GM21423 (cell line): ENCODE measurements at regions not wholly inside any gene's neighbourhood (a gene's known extent, or its start where the extent isn't known, plus 50 kb on each side); places are given as distances from the start of the nearest gene placed in this dataset.

Experiments used
- ATAC-seq: cut with Tn5 transposase; IDR thresholded peaks from one replicate; pipeline ENCODE4 v1.9.1; 2021; ENCODE audit warnings: mild to moderate bottlenecking, moderate library complexity; ENCODE audit not compliant: unreplicated experiment

DNA sequence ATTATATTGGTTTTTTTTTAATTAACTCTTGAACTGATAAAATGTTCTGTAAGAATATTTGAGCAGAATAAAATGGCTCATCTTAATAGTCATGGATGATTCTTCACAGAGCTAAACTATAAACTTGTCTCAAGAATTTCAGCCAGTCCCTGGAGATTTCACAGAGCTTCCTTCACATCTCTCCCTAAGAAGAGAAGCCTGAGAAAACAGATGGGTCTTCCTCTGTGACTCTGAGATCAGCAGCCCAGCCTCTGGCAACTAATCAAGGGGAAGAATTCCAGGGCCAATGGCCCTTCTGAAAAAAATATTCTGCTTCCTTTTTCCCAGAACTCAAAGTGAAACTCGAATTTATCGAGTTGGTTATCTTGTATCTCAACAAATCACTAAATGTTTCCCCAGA is 122.2 kb upstream of the ITGA1 start:
- ATAC-seq, result no peak

DNA sequence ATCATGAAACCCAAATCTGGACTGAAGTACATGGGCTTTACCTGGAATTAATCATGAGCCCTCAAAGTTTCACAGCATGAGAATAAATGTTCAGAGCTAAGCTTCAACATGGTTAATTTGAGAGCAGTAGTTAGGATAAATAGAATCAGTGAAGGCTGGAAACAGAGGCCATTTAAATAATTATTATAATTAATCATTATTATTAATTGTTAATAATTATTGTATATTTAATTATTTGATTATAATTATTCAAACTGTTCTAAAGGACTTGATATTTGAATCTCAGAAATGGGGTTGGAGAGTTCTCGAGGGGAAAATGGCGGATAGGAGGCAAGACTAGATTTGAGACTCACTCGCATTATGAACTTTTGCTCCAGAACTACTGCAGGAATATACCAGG is 119.6 kb upstream of the ITGA1 start:
- ATAC-seq, result no peak

DNA sequence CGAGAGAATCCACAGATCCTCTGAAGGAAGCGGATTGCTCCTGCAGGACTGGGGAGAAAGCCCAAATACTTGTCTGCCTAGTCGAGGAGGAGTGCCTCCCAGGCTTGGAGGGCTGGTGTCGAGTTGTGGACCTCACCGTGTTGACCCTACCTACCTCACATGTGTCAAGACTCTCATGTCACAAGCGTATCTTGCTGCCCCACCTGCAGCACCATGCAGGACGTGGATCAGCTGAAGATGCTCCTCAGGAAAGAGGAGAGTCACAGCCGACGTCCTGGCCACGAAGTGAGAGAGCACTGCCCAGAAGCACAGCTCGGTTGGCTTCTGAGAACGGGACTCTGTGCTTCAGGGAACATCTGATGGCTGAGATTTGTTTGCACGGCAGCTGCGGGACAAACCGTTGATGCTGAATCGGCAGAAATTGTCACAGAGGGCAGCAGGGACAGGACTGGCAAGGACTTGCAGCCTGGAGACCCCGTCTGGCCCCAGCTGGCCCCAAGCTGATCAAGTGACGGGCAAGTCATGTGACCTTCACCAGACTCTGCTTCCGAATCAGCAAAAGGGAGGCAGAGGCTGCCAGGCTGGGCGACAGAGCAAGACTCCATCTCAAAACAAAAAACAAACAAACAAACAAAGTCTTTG is 119.1 kb upstream of the ITGA1 start:
- ATAC-seq, result no peak

DNA sequence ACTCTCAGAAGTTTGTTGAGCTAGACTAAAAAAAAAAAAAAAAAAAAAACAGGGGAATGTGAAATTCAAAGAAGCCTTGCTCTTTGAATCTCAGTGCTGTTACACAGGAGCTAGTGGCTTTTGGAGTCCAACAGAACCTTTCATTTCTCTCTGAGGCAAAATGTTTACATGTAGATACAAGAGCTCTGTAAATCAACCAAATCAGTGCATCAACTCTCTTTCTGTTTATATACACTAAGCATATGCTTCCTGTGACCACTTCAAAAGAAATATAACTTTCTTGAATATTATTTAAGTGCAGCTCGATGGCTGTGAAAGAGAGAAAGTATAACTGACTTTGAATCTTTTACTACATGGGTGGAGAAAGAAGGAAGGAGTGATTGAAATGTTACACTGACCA is 115.3 kb upstream of the ITGA1 start:
- no peak for ATAC-seq

DNA sequence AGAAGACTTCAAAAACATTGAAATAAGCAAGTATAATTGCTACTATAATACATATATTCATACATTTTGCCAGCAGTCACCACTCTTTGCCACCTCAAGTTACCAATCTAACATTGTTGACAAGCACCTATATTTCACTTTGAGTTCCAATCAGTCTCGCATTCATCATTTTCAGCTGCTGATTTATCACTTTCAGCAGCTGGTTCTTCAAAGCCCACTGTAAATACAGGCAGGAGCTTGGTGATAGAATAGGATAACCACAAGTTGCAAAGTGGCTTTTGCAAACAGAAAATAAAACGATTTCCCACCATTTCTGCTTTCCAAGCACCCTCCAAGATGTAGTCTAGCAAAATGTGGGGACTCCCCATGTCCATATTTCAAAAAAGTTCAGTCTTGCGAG is 114.2 kb upstream of the ITGA1 start:
- ATAC-seq, result no peak

DNA sequence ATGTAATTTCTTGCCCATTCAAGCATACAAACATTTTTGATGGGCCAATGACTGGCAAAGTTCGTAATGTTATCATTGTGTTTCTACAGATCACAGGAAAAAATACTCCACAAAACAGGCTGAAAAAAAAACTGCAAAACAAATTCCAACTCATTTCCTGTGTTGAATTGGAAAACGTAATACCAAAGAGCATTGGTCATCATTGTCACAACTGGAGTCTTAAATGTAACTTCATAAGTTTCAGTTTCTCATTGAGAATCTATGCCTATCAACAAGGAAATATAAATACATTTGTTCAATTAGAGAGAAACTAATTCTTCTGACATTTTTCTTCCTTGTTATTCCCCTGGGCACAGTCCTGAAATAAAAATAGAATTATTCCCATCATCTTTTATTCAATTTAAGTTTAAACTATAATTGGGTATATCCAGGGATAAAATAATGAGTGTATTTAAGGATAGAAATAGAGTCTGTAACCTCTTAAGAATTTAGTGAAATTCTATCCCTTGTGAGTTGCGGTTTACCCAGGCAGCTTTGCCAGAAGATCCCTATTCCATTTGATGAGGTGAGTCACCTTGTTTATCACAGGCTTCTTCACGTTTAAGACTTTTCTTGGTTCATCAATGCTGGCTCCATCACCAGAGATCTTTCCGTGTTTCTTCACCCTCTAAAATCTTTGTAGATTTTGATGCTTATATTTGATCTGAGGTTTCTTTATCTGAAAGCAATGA is 112.7 kb upstream of the ITGA1 start:
- no peak for ATAC-seq

DNA sequence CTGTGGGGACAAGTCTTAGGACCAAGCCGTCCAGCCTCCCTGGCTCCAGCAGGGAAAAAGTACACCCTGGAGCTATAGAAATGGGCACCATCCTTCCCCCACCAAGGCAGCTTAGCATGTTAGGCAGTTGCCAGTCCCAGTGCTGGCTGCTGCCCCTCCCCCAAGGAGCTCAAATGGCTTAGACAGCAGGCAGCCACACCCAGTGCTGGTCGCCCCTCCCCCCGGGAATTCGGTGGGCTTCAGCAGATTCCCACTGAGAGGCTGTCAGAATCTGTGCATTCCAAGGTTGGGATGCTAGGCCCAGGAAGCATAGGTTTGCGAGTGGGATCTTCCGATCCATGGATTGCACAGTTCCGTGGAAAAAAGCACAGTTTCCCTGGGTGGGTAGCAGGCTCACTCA is 105.2 kb upstream of the ITGA1 start:
- ATAC-seq, result no peak

DNA sequence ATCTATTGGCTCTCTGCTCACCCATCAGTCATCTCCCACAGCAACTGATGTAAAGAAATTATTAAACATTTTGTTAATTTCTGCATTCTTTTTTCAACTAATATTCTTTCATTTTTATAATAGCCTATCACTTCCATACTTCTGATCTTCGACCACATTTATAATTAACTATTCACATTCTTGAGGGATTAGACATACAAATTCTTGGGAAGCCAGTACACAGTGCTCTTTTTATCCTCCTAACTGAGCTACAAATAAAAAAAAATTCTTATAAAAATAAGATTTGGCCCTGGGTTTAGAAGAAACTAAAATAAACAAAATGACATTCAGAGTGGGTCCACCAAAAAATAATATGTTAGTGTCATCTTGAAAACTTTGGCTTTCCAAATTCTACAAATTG is 103.7 kb upstream of the ITGA1 start:
- no peak for ATAC-seq

DNA sequence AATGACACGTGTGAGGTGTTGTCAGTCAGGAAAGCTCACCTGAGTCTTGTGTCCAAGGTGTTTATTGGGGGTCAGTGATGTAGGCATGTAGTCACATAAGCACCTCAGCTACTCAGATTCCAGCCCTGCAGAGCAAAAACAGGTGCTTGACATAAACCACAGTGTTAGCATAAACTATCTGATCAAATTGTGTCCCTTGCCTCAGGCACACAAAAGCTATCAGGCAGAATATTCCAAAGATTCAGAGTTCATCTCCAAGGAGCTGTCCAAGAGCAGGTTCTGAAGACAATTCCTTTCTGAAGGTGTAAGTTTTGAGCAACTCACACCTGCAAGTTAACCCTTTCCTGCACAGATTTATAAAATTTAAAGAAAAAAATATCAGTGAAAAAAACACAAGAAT is 102.2 kb upstream of the ITGA1 start:
- ATAC-seq, result no peak

DNA sequence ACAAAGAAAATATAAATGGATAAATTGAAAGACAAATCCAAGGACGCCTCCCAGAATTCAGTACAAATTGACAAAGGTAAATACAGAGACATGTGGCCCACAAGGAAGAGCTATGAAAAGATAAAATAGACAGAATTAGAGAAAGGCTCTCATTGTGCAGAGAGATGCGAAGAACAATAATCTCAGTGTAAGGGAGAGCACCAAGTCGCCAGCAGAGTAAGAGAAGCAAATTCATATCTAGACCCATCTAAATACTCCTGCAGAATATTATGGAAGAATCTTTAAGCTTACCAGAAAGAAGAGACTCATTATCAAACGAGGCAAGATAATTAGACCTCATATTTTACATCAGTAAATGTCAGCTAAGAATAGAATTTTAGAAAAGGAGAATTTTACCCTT is 101.7 kb upstream of the ITGA1 start:
- ATAC-seq, result no peak

DNA sequence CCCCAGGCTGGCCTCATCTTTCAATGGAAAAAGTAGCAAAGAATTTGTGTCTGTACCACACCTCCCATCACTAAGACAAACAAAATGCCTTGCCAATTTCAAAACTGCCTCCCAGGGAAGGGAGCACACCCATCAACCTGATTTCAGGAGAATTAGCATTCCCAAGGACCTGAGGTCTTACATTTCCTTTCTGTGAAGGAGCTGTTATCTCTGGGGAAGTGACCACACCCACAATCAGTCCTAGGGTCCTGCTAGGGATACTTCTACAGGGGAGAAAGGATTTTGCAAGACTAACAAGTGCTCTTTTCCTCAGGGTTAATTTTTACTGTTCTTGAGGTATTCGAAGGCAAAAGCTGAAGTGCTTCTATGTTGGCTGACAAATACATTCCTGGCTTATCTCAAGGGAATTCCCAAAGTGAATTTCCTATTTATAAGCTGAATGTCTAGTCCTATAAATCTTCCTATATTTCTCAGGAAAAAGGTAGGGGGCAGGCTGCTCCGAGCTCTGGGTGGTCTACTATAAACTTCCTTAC is 97.4 kb upstream of the ITGA1 start:
- ATAC-seq, result no peak

DNA sequence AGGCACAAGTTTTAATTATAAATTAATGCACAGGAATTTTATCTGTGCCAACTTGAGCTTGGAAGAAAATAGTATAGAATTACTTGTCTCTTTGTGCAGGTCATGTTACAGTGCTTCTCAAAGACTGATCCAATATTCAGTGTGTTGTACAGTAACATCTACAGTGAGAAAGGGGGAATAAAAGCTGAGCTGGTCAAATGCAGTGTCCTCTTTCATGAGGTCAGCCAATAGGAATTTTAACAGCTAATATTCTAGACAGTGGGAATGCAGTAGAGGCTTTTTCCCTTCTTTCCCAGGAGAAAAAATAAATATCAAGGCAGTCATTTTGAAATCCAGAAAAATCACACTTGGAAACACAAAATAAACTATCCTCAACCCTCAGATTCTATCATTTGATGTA is 95.7 kb upstream of the ITGA1 start:
- ATAC-seq, result no peak

DNA sequence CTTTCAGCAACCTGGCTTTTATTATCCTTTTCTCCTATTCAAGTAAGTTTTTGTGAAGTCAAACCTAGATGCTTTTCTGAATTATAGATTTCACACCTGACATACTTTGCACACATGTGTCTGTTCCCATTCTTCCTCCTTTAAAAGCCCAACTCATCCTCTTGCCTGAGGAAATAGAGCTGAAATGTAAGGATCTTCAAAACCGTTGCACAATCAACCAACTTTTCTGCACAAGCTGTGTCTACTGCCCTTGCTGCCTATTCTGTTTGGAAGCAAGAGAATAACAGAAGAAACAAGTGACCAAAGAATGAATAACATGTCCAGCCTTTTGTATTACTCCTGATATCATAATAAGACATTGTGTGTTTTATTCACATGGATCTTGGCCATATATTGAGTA is 95.1 kb upstream of the ITGA1 start:
- ATAC-seq, result no peak

DNA sequence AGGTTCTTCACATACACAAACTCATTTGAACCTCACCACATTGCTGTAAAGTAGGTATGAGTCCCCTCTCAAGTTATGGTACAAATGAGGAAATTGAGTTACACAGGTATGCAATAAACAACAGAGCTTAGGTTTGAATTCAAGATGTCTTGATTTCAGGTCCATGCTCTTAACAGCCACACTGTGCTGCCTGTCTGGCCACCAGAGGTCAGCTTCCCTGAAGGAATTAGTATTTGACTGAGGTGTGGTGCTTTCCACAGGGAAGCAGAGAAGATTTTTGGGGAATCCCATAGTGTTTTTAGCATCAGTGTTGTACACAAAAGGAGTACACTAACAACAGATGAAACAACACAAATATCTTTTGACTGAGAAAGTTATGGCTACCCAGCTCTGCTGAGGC is 94.4 kb upstream of the ITGA1 start:
- peak; percentile 72 for ATAC-seq

DNA sequence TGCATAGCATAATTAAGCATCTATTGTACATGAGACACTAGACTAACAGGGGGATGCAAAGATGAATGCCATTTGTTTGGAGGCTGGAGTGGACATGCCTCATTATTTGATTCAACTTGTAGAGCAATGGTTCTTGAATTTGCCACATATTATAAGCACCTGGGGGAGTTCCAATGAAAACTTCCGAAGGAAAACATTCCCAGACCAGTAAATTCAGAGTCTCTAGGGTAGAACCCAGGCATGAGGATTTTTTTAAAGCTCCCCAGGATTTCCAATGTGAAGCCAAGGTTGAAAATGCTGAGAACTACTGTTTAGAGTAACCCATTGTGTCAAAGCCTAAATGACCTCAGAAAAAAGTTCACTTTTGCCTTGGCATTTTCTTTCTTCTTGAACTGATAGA is 93.9 kb upstream of the ITGA1 start:
- ATAC-seq, result no peak

DNA sequence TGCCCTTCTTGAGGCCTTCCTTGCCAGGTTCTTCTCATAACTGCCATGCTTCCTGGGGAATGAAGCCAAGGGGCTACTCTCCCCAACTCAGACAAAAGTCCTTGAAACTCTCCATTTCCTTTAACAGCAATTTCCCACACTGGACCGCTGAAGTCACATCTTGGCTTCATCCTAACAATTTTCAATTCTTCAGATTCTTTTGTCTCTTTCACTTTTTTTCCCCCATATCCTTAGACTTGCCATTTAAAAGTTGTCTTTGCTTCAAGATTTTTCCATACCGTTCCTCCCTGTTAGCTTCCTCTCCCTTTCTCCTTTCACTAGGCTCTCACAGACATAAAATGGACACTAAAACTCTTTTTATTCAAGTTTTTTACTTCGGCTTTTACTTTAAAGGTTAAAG is 93.1 kb upstream of the ITGA1 start:
- ATAC-seq, result no peak

DNA sequence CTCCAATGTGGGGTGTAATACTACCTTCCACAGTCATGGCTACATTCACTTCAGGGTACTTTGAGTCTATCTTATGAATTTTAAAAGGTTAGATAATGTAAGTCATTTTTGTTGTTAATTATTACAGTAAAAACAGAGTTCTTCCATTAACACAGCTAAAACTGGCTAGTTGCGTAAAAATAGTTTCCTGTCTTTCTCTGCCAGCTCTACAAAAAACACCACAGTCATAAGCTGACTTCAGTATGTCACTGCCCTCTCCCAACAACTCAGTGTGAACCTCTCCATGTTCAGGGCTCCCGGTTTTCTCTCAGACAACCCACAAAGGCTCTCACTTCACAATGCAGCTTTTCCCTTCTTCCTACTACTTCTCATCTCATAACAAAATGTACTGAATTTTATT is 84.8 kb upstream of the ITGA1 start:
- no peak for ATAC-seq

DNA sequence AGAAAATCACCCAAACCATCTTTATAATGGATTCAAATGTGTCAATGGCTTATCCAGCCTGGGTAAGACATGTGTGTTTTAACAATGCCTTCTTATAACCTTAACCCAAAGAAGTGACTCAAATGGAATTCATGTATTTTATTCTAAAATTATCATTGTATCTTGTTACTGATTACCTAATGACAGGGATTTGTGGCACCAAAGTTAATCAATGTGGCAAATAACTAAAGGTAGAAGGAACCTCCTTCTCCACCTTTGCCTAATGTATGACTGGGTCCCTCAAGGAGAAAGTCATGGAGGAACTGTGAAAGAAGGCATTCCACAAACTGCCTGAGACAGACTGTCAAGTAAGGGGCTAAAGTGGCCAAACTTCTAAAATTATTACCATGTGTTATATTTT is 84.4 kb upstream of the ITGA1 start:
- no peak for ATAC-seq

DNA sequence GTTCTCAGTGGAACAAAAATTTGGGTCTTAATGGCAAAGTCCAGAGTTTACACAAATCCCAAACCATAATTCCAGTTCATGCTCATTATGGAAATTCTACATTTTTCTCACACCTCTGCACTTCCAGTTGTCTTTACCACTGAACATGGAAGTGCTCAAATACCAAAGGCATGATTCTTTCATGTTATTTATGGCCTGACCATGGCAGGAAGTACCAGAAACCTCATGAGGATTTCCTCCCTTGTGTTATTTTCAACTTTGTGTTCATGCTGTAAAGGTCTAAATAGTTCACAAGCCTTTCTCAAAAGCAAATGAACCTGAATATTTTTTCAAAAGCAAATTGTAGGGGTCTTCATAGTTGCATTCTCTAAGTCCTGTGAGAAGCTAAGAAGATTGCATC is 82.0 kb upstream of the ITGA1 start:
- no peak for ATAC-seq

DNA sequence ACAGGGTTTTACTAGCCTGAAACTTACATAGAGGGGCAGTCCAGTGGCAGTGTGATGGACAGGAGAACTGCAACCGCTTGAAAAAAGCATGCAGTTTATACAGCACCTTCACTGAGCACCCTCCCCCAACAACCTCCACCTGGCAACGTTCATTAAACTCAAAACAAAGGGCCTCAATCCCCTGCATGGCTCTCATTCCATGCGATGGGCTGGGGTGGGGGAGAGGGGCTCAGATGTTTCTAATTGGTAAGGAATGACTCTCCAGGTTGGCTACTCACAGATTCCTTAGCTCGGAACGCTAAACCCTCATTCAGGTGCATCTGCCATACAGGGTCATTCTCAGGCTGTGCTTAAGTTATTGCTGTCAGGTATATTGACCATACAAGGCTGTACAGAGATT is 80.9 kb upstream of the ITGA1 start:
- ATAC-seq, result no peak

DNA sequence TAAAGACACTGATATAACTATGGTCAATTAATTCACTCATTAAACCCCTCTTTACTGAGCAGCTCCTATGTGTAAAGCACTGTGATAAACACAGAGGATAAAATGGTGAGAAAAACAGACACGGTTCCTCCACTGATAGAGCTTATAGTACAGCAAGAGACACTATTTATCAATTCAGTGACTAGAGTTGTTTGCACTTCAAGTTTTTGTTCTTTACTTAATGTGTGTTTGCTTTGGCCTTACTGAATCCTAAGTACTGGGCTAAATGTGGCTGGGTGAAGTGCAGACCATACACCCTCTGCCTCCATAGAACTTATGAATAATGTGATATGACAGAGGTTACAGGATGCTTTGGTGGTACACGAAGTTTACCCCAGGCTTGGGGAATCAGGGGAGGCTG is 80.1 kb upstream of the ITGA1 start:
- no peak for ATAC-seq

DNA sequence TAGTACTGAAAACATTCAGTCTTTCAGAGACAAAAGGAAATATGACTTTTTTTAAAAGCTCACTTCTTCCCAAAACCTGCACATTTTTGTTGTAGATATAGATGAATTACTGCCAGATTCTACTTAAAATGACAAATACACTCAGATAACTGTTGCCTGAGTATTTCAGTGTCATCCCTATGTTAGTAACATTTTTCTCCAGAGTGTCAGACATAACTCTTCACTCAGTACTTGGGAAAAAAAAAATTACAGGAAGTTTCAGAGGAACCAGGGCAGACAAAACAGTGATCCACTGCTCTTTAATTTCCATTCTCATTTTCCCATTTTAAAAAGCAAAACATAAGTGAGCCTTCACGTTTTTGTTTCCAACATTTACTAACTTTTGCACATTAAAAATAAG is 79.3 kb upstream of the ITGA1 start:
- no peak for ATAC-seq
